Tibial nerve (tissue), 4 donors: ENCODE measurements at regions not wholly inside any gene's neighbourhood (a gene's known extent, or its start where the extent isn't known, plus 50 kb on each side); places are given as distances from the start of the nearest gene placed in this dataset.
"Not testable (repeated sequence)": the region's sequence is repeated elsewhere in the genome, so short reads cannot be mapped to it uniquely, and the experiment has no call there.

Source experiments
- EP300 ChIP-seq, 2 donors: sonication (generic); formaldehyde crosslinking; IDR thresholded peaks; one replicate each; pipeline ENCODE4 v1.6.1; 2017; ENCODE audit warnings: antibody characterized with exemption in 2 of 2, mild to moderate bottlenecking in 1 of 2
- POLR2A ChIP-seq, 2 donors: fragments of 450-650 bp; IDR thresholded peaks; one replicate each; pipeline ENCODE4 v1.6.1; 2017; ENCODE audit warnings: antibody characterized with exemption in 2 of 2, mild to moderate bottlenecking in 2 of 2, moderate library complexity in 2 of 2
- TF ChIP-seq, protein P1 (sequence below), 5 experiments: fragments of 200-600 bp in 3 of 5; fragments of 450-650 bp in 2 of 5; sonication (generic) in 3 of 5; IDR thresholded peaks; one replicate each; pipeline ENCODE4 v1.5.1; 2016 to 2019; ENCODE audit warnings: antibody characterized with exemption in 5 of 5, mild to moderate bottlenecking in 3 of 5, moderate library complexity in 2 of 5

DNA sequence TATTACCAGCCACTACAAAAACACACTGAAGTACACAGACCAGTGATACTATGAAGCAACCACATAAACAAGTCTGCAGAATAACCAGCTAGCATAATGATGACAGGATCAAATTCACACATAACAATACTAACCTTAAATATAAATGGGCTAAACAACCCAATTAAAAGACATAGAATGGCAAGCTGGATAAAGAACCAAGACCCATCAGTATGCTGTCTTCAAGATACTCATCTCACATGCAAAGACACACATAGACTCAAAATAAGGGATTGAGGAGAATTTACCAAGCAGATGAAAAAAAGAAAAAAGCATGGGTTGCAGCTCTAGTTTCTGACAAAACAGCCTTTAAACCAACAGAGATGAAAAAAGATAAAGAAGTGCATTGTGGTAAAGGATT is 184.4 kb upstream of the ADAMTS3 start:
- TF ChIP-seq, protein P1, sequence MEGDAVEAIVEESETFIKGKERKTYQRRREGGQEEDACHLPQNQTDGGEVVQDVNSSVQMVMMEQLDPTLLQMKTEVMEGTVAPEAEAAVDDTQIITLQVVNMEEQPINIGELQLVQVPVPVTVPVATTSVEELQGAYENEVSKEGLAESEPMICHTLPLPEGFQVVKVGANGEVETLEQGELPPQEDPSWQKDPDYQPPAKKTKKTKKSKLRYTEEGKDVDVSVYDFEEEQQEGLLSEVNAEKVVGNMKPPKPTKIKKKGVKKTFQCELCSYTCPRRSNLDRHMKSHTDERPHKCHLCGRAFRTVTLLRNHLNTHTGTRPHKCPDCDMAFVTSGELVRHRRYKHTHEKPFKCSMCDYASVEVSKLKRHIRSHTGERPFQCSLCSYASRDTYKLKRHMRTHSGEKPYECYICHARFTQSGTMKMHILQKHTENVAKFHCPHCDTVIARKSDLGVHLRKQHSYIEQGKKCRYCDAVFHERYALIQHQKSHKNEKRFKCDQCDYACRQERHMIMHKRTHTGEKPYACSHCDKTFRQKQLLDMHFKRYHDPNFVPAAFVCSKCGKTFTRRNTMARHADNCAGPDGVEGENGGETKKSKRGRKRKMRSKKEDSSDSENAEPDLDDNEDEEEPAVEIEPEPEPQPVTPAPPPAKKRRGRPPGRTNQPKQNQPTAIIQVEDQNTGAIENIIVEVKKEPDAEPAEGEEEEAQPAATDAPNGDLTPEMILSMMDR (IDR thresholded peaks at IDR 0.05), result not testable (repeated sequence)
- TF ChIP-seq POLR2A, EP300 (IDR thresholded peaks at IDR 0.05): not testable (repeated sequence)
